ENCODE measurements at regions not wholly inside any gene's neighbourhood (a gene's known extent, or its start where the extent isn't known, plus 50 kb on each side); places are given as distances from the start of the nearest gene placed in this dataset.

- no peaks in the 10 kb centered on the region for H3K4me1 ChIP-seq (ENCODE audit: control insufficient read depth in 2 of 3, insufficient read depth in 2 of 3, low read depth in 1 of 3, low read length in 3 of 3)
- intact Hi-C loops (cut with DNase I) = no loop called here
- no peaks in the 10 kb centered on the region for H3K36me3 ChIP-seq (ENCODE audit: control insufficient read depth in 2 of 3, insufficient read depth in 3 of 3, low read length in 3 of 3)
- TF ChIP-seq, protein P1, sequence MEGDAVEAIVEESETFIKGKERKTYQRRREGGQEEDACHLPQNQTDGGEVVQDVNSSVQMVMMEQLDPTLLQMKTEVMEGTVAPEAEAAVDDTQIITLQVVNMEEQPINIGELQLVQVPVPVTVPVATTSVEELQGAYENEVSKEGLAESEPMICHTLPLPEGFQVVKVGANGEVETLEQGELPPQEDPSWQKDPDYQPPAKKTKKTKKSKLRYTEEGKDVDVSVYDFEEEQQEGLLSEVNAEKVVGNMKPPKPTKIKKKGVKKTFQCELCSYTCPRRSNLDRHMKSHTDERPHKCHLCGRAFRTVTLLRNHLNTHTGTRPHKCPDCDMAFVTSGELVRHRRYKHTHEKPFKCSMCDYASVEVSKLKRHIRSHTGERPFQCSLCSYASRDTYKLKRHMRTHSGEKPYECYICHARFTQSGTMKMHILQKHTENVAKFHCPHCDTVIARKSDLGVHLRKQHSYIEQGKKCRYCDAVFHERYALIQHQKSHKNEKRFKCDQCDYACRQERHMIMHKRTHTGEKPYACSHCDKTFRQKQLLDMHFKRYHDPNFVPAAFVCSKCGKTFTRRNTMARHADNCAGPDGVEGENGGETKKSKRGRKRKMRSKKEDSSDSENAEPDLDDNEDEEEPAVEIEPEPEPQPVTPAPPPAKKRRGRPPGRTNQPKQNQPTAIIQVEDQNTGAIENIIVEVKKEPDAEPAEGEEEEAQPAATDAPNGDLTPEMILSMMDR (IDR thresholded peaks at IDR 0.05; ENCODE audit: borderline replicate concordance, extremely low read depth, insufficient read depth) = no peak
- H3K9ac ChIP-seq (ENCODE audit: low read length in 3 of 3) = no peak overlapping the region
- FAIRE-seq (no peak), DNase-seq (no peak)
- H3K27me3 ChIP-seq (ENCODE audit: control insufficient read depth, insufficient read depth, low read length) = no peaks in the 10 kb centered on the region
- H3K9me3 ChIP-seq (ENCODE audit: control insufficient read depth in 2 of 3, insufficient read depth in 1 of 3, low read length in 3 of 3) = no peaks in the 10 kb centered on the region
- H3K27ac ChIP-seq (ENCODE audit: low read depth in 2 of 2, low read length in 2 of 2) = no peak overlapping the region
- no peak overlapping the region for H3K4me3 ChIP-seq (ENCODE audit: low read length in 3 of 3)
Measured at GRCh38 chr3:8106921-8107320, 394.7 kb upstream of the LMCD1 start.

- H3K27ac ChIP-seq (ENCODE audit: low read depth in 2 of 2, low read length in 2 of 2) = no peak overlapping the region
- no peaks in the 10 kb centered on the region for H3K9me3 ChIP-seq (ENCODE audit: control insufficient read depth in 2 of 3, insufficient read depth in 1 of 3, low read length in 3 of 3)
- no peaks in the 10 kb centered on the region for H3K27me3 ChIP-seq (ENCODE audit: control insufficient read depth, insufficient read depth, low read length)
- FAIRE-seq = no peak
- H3K9ac ChIP-seq (ENCODE audit: low read length in 3 of 3) = no peak overlapping the region
- peak in 4 of 5 donors; percentile 79 to 92 (median 84) for DNase-seq
- TF ChIP-seq, protein P1 (IDR thresholded peaks at IDR 0.05; ENCODE audit: borderline replicate concordance, extremely low read depth, insufficient read depth) = peak; percentile 79
- intact Hi-C loops (cut with DNase I) = no loop called here
- H3K36me3 ChIP-seq (ENCODE audit: control insufficient read depth in 2 of 3, insufficient read depth in 3 of 3, low read length in 3 of 3) = no peaks in the 10 kb centered on the region
- no peaks in the 10 kb centered on the region for H3K4me1 ChIP-seq (ENCODE audit: control insufficient read depth in 2 of 3, insufficient read depth in 2 of 3, low read depth in 1 of 3, low read length in 3 of 3)
- peak overlapping the region; percentile 2 to 37 (median 35) for H3K4me3 ChIP-seq (ENCODE audit: low read length in 3 of 3)
Measured at GRCh38 chr3:8110966-8111798, 390.4 kb upstream of the LMCD1 start.

DNA sequence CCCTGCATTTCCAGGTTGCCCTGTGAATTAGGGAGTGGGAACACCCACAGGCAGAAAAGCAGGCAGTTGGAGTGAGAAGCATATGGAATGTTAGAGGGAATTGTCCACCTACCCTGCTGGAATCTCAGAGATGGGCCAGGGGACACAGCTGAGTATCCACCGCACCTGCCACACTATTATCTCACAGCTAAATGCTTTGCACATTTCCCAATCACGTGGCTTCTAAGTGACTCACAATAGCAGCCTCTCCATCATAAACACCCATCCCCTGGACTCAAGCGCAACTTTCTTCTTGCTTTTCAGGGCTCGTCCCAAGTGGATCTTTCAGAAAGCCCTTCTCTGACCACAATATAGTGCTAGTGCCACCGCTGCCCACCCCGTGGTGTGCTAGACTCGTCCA is 389.0 kb upstream of the LMCD1 start:
- intact Hi-C loops (cut with DNase I) = no loop called here
- no peak overlapping the region for H3K4me3 ChIP-seq (ENCODE audit: low read length in 3 of 3)

More for the DNA sequence above, 389.0 kb upstream of the LMCD1 start:
- Histone ChIP-seq H3K9me3 (ENCODE audit: control insufficient read depth in 2 of 3, insufficient read depth in 1 of 3, low read length in 3 of 3) (no peaks in the 10 kb centered on the region), H3K9ac (ENCODE audit: low read length in 3 of 3) (no peak overlapping the region), H3K27me3 (ENCODE audit: control insufficient read depth, insufficient read depth, low read length) (no peaks in the 10 kb centered on the region), H3K36me3 (ENCODE audit: control insufficient read depth in 2 of 3, insufficient read depth in 3 of 3, low read length in 3 of 3) (no peaks in the 10 kb centered on the region), H3K27ac (ENCODE audit: low read depth in 2 of 2, low read length in 2 of 2) (no peak overlapping the region), H3K4me1 (ENCODE audit: control insufficient read depth in 2 of 3, insufficient read depth in 2 of 3, low read depth in 1 of 3, low read length in 3 of 3) (no peaks in the 10 kb centered on the region)
- DNase-seq (no peak), FAIRE-seq (no peak)
- TF ChIP-seq, protein P1 (IDR thresholded peaks at IDR 0.05; ENCODE audit: borderline replicate concordance, extremely low read depth, insufficient read depth) = no peak

Measured in kidney (tissue), 13 donors.